ENCODE measurements at regions not wholly inside any gene's neighbourhood (a gene's known extent, or its start where the extent isn't known, plus 50 kb on each side); places are given as distances from the start of the nearest gene placed in this dataset.

GRCh38 chr15:96700555-96700954, 370.1 kb downstream of the NR2F2 start:
- Histone ChIP-seq H3K79me2 (ENCODE audit: control insufficient read depth, insufficient read depth, low read length) (no peaks in the 10 kb centered on the region), H3K27ac (ENCODE audit: insufficient read depth, low read length) (no peak overlapping the region), H3K36me3 (ENCODE audit: control insufficient read depth, insufficient read depth, low read length) (no peaks in the 10 kb centered on the region), H2AFZ (ENCODE audit: low read length) (no peak overlapping the region), H3K9ac (ENCODE audit: insufficient read depth, low read length) (no peak overlapping the region), H3K4me2 (ENCODE audit: extremely low read depth, insufficient read depth, low read length) (no peak overlapping the region), H3K9me3 (ENCODE audit: control insufficient read depth, insufficient read depth, low read depth, low read length) (no peaks in the 10 kb centered on the region), H3K27me3 (ENCODE audit: control insufficient read depth, insufficient read depth, low read length) (no peaks in the 10 kb centered on the region), H3K4me3 (replicated peaks in 1 of 4; ENCODE audit: control extremely low read depth in 1 of 4, insufficient read depth in 1 of 4, low read depth in 3 of 4, low read length in 4 of 4) (no peak overlapping the region), H3K4me1 (ENCODE audit: control insufficient read depth, extremely low read depth, insufficient read depth, low read length) (no peaks in the 10 kb centered on the region), H4K20me1 (ENCODE audit: control insufficient read depth, extremely low read depth, insufficient read depth, low read length) (no peaks in the 10 kb centered on the region)
- DNase-seq (ENCODE audit: low read depth in 2 of 2) = no peak
- TF ChIP-seq EZH2 (IDR thresholded peaks at IDR 0.05; ENCODE audit: low read length, missing control alignments) (no peak), CTCF (conservative IDR thresholded peaks at IDR 0.05 in 1 of 2, IDR thresholded peaks at IDR 0.05 in 1 of 2; ENCODE audit: low read depth in 1 of 2, low read length in 2 of 2) (no peak)

- H3K4me3 ChIP-seq (replicated peaks in 1 of 4; ENCODE audit: control extremely low read depth in 1 of 4, insufficient read depth in 1 of 4, low read depth in 3 of 4, low read length in 4 of 4) = no peak overlapping the region
- H3K4me1 ChIP-seq (ENCODE audit: control insufficient read depth, extremely low read depth, insufficient read depth, low read length) = no peaks in the 10 kb centered on the region
- H2AFZ ChIP-seq (ENCODE audit: low read length) = no peak overlapping the region
- DNase-seq (ENCODE audit: low read depth in 2 of 2) = peak in 1 of 2 donors; percentile 5
- no peak overlapping the region for H3K27ac ChIP-seq (ENCODE audit: insufficient read depth, low read length)
- no peaks in the 10 kb centered on the region for H3K79me2 ChIP-seq (ENCODE audit: control insufficient read depth, insufficient read depth, low read length)
- H3K9ac ChIP-seq (ENCODE audit: insufficient read depth, low read length) = no peak overlapping the region
- no peaks in the 10 kb centered on the region for H3K27me3 ChIP-seq (ENCODE audit: control insufficient read depth, insufficient read depth, low read length)
- no peaks in the 10 kb centered on the region for H3K36me3 ChIP-seq (ENCODE audit: control insufficient read depth, insufficient read depth, low read length)
- TF ChIP-seq CTCF (conservative IDR thresholded peaks at IDR 0.05 in 1 of 2, IDR thresholded peaks at IDR 0.05 in 1 of 2; ENCODE audit: low read depth in 1 of 2, low read length in 2 of 2) (peak in 1 of 2 donors; percentile 17), EZH2 (IDR thresholded peaks at IDR 0.05; ENCODE audit: low read length, missing control alignments) (no peak)
- H4K20me1 ChIP-seq (ENCODE audit: control insufficient read depth, extremely low read depth, insufficient read depth, low read length) = no peaks in the 10 kb centered on the region
- H3K4me2 ChIP-seq (ENCODE audit: extremely low read depth, insufficient read depth, low read length) = no peak overlapping the region
- no peaks in the 10 kb centered on the region for H3K9me3 ChIP-seq (ENCODE audit: control insufficient read depth, insufficient read depth, low read depth, low read length)
Measured at GRCh38 chr15:96701443-96701842, 370.9 kb downstream of the NR2F2 start.

DNA sequence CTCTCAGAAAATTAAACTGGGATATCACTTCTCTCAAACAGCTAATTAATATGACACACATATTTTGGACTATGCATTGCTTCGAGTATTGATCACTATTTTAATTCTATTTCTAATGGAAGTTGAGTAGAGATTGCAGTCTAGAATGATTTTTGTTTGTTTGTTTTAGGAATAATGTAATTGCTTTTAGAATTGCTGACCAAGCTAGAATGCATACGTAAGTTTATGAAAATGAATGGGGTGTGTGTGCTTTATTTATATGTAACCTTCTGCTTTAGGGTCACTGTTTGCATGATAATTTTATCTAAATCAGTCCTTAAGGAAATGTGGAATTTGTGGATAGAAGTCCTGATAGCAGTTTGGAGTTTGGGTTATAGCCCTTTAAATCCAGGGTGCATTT, 371.4 kb downstream of the NR2F2 start:
- no peaks in the 10 kb centered on the region for H3K79me2 ChIP-seq (ENCODE audit: control insufficient read depth, insufficient read depth, low read length)
- H3K27ac ChIP-seq (ENCODE audit: insufficient read depth, low read length) = no peak overlapping the region
- no peaks in the 10 kb centered on the region for H4K20me1 ChIP-seq (ENCODE audit: control insufficient read depth, extremely low read depth, insufficient read depth, low read length)
- H3K9me3 ChIP-seq (ENCODE audit: control insufficient read depth, insufficient read depth, low read depth, low read length) = no peaks in the 10 kb centered on the region
- H3K9ac ChIP-seq (ENCODE audit: insufficient read depth, low read length) = no peak overlapping the region
- H3K4me2 ChIP-seq (ENCODE audit: extremely low read depth, insufficient read depth, low read length) = no peak overlapping the region
- no peaks in the 10 kb centered on the region for H3K27me3 ChIP-seq (ENCODE audit: control insufficient read depth, insufficient read depth, low read length)
- peak in 1 of 2 donors; percentile 2 for DNase-seq (ENCODE audit: low read depth in 2 of 2)
- TF ChIP-seq EZH2 (IDR thresholded peaks at IDR 0.05; ENCODE audit: low read length, missing control alignments) = no peak
- no peak for TF ChIP-seq CTCF (conservative IDR thresholded peaks at IDR 0.05 in 1 of 2, IDR thresholded peaks at IDR 0.05 in 1 of 2; ENCODE audit: low read depth in 1 of 2, low read length in 2 of 2)
- no peak overlapping the region for H3K4me3 ChIP-seq (replicated peaks in 1 of 4; ENCODE audit: control extremely low read depth in 1 of 4, insufficient read depth in 1 of 4, low read depth in 3 of 4, low read length in 4 of 4)
- no peaks in the 10 kb centered on the region for H3K4me1 ChIP-seq (ENCODE audit: control insufficient read depth, extremely low read depth, insufficient read depth, low read length)
- no peak overlapping the region for H2AFZ ChIP-seq (ENCODE audit: low read length)
- no peaks in the 10 kb centered on the region for H3K36me3 ChIP-seq (ENCODE audit: control insufficient read depth, insufficient read depth, low read length)

Measured in fibroblast of lung (primary cell).